GM12878 (cell line): ENCODE measurements at regions not wholly inside any gene's neighbourhood (a gene's known extent, or its start where the extent isn't known, plus 50 kb on each side); places are given as distances from the start of the nearest gene placed in this dataset.

Experiments
- ATAC-seq: fragments of 200-7000 bp; cut with Tn5 transposase; 3 replicates; pipeline ENCODE4 v1.9.1; 2020; ENCODE audit warnings: mild to moderate bottlenecking, moderate library complexity
- BruUV-seq: library from RNA; stranded (reverse); fragments of 400-500 nt; replicated peaks from 2 replicates; lab custom pipeline; 2021; lab: Mats Ljungman, UMichigan
- CTCF ChIA-PET: fragments of 300-600 bp; sonication (Branson Sonifier 250); formaldehyde crosslinking; extraction: SDS; loops from one replicate; lab custom pipeline; 2021; ENCODE audit warnings: inconsistent platforms; lab: Yijun Ruan, JAX
- POLR2A ChIA-PET: fragments of 350-600 bp; formaldehyde crosslinking; extraction: SDS; loops from one replicate; lab custom pipeline; 2021; ENCODE audit warnings: inconsistent platforms; lab: Charles Lee
- RAD21 ChIA-PET: fragments of 300-600 bp; sonication (Branson Sonifier 250); formaldehyde crosslinking; loops from one replicate; lab custom pipeline; 2023; ENCODE audit warnings: antibody characterized with exemption; ENCODE audit not compliant: unreplicated experiment; lab: Charles Lee
- SMC1A ChIA-PET: fragments of 300-600 bp; sonication (Branson Sonifier 250); formaldehyde crosslinking; loops from one replicate; lab custom pipeline; 2023; ENCODE audit not compliant: unreplicated experiment, uncharacterized antibody; lab: Charles Lee
- DNase-seq: peaks from one replicate; pipeline ENCODE4 v3.0.0-alpha.2; 2011; ENCODE audit warnings: low read depth, low spot score
- FAIRE-seq: peaks from 3 replicates; lab custom pipeline; 2011; peaks lifted over from hg19 to GRCh38; lab: Jason Lieb, UNC
- H2AFZ ChIP-seq: 2 replicates; pipeline ENCODE4 v1.6.0; 2011; ENCODE audit warnings: low read depth, low read length, control low read depth; ENCODE audit not compliant: control insufficient read depth
- H3K27ac ChIP-seq: 2 replicates; pipeline ENCODE4 v1.5.1; 2011; ENCODE audit warnings: control low read depth; ENCODE audit not compliant: control insufficient read depth, insufficient read depth
- H3K27me3 ChIP-seq, 2 experiments: replicated peaks in 1 of 2; 2 replicates each; pipeline versions ENCODE4 v1.6.0 to v1.6.1; 2011; ENCODE audit warnings: low read length in 1 of 2; ENCODE audit not compliant: control insufficient read depth in 2 of 2, insufficient read depth in 2 of 2
- H3K36me3 ChIP-seq, 2 experiments: 2 replicates each; pipeline ENCODE4 v1.5.1; 2011; ENCODE audit warnings: low read length in 1 of 2; ENCODE audit not compliant: control insufficient read depth in 2 of 2, insufficient read depth in 2 of 2
- H3K4me1 ChIP-seq: 2 replicates; pipeline ENCODE4 v1.6.1; 2011; ENCODE audit warnings: mild to moderate bottlenecking, low read length, moderate library complexity, mixed read lengths; ENCODE audit not compliant: control insufficient read depth, insufficient read depth
- H3K4me2 ChIP-seq: 2 replicates; pipeline ENCODE4 v1.6.0; 2011; ENCODE audit warnings: control low read depth; ENCODE audit not compliant: control insufficient read depth, insufficient read depth
- H3K4me3 ChIP-seq: fragments of 200-600 bp; sonication (generic); 2 replicates; pipeline ENCODE4 v1.5.1; 2016
- H3K79me2 ChIP-seq: 2 replicates; pipeline ENCODE4 v1.6.0; 2011; ENCODE audit warnings: low read length; ENCODE audit not compliant: control insufficient read depth, insufficient read depth
- H3K9ac ChIP-seq: 2 replicates; pipeline ENCODE4 v1.8.0; 2011; ENCODE audit warnings: low read length, control low read depth, mixed read lengths; ENCODE audit not compliant: control insufficient read depth, insufficient read depth
- H3K9me3 ChIP-seq: replicated peaks from 3 replicates; pipeline ENCODE4 v1.5.1; 2011; ENCODE audit warnings: mild to moderate bottlenecking, low read length; ENCODE audit not compliant: control insufficient read depth, insufficient read depth
- H4K20me1 ChIP-seq: 2 replicates; pipeline ENCODE4 v1.6.0; 2011; ENCODE audit not compliant: control insufficient read depth, insufficient read depth
- ATF7 ChIP-seq: fragments of 450-650 bp; IDR thresholded peaks from 2 replicates; pipeline ENCODE4 v1.6.1; 2016; ENCODE audit warnings: low read depth, mild to moderate bottlenecking
- BCLAF1 ChIP-seq: fragments of 450-650 bp; IDR thresholded peaks from 2 replicates; pipeline ENCODE4 v1.6.1; 2017; ENCODE audit warnings: antibody characterized with exemption, mild to moderate bottlenecking, moderate library complexity
- EED ChIP-seq: sonication (generic); IDR thresholded peaks from 2 replicates; pipeline ENCODE4 v1.6.1; 2016; ENCODE audit warnings: antibody characterized with exemption, low read depth
- EP300 ChIP-seq, 2 experiments: fragments of 150-350 bp in 1 of 2; IDR thresholded peaks; 2 replicates each; pipeline ENCODE4 v1.6.1; 2011 to 2012; ENCODE audit warnings: low read depth in 2 of 2, low read length in 2 of 2, borderline replicate concordance in 1 of 2, improper control_type of control experiment in 1 of 2, inconsistent platforms in 1 of 2; ENCODE audit not compliant: control insufficient read depth in 1 of 2
- HDAC2 ChIP-seq: fragments of 200-600 bp; sonication (generic); IDR thresholded peaks from 2 replicates; pipeline ENCODE4 v1.6.1; 2017
- HDGF ChIP-seq: fragments of 450-650 bp; IDR thresholded peaks from 2 replicates; pipeline ENCODE4 v1.6.1; 2016; ENCODE audit warnings: antibody characterized with exemption
- MTA3 ChIP-seq: IDR thresholded peaks from 2 replicates; pipeline ENCODE4 v1.6.1; 2012; ENCODE audit warnings: low read length, inconsistent platforms, borderline replicate concordance
- NFIC ChIP-seq: IDR thresholded peaks from 2 replicates; pipeline ENCODE4 v1.6.1; 2012; ENCODE audit warnings: low read depth, mild to moderate bottlenecking, inconsistent platforms, low read length, moderate library complexity
- NFYA ChIP-seq: IDR thresholded peaks from 2 replicates; pipeline ENCODE4 v1.6.1; 2011; ENCODE audit warnings: low read depth, mild to moderate bottlenecking, low read length, improper control_type of control experiment, borderline replicate concordance
- NR2F1 ChIP-seq: fragments of 450-650 bp; conservative IDR thresholded peaks from 2 replicates; pipeline ENCODE4 v1.6.1; 2017; ENCODE audit warnings: mild to moderate bottlenecking
- RCOR1 ChIP-seq: conservative IDR thresholded peaks from 2 replicates; pipeline ENCODE4 v1.6.1; 2012; ENCODE audit warnings: low read depth, low read length, improper control_type of control experiment
- SREBF1 ChIP-seq: IDR thresholded peaks from 2 replicates; pipeline ENCODE4 v1.6.1; 2012; ENCODE audit warnings: mild to moderate bottlenecking, low read length
- ZZZ3 ChIP-seq: IDR thresholded peaks from 2 replicates; pipeline ENCODE4 v1.6.1; 2011; ENCODE audit warnings: low read depth; ENCODE audit not compliant: control insufficient read depth, insufficient read length
- WGBS: methylation state at CpG from one replicate; pipeline ENCODE4 v1.1.6; 2016; ENCODE audit warnings: low lambda C conversion rate; ENCODE audit not compliant: insufficient replicate concordance, insufficient coverage; ENCODE audit errors: missing lambda C conversion rate; 5-methylcytosine and 5-hydroxymethylcytosine counted together
- in situ Hi-C: fragments of 300-500 bp; cut with MboI; formaldehyde crosslinking; loops from 9 replicates; pipeline ENCODE4 v1.14.3; 2018; ENCODE audit warnings: mixed read lengths
- intact Hi-C: fragments of 100-400 bp; cut with micrococcal nuclease; formaldehyde crosslinking; loops from one replicate; pipeline ENCODE4 v1.14.2; 2022; ENCODE audit not compliant: unreplicated experiment
- TF ChIP-seq, protein P1 (sequence below): fragments of 450-650 bp; IDR thresholded peaks from 2 replicates; pipeline ENCODE4 v1.6.1; 2017; ENCODE audit warnings: mild to moderate bottlenecking, moderate library complexity
- TF ChIP-seq, protein P2 (sequence below): IDR thresholded peaks from 2 replicates; pipeline ENCODE4 v1.6.1; 2012; ENCODE audit warnings: low read depth, low read length, improper control_type of control experiment

DNA sequence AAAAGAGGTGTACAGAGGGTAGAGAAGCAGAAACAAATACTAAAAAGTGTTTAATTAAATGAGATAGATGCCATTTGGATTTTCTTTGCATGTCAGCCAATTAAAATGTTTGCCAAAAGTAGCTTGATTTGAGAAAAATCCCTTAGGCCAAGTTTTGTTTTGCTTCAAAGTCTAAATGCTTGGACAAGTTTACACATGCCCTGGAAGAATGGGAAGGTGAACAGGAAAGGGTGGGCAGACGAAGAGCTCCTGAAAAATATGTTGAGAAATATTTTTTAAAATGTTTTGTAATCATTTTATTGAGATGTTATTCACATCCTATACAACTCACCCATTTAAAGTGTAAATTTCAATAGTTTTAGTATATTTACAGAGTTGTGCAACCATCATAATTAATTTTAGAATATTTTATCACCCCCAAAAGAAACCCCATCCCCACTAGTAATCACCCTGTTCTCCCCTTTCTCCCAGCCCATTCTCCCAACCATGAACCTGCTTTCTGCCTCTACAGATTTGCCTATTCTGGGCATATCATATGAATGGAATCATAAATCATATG lies 98.5 kb upstream of the ANK3 start:
- CTCF ChIA-PET: no interaction called here
- 0% methylated on average over 1 of the region's 1 CpG for WGBS
- POLR2A ChIA-PET: no interaction called here
- TF ChIP-seq EP300 (IDR thresholded peaks at IDR 0.05; ENCODE audit: borderline replicate concordance in 1 of 2, control insufficient read depth in 1 of 2, low read depth in 2 of 2, low read length in 2 of 2) (no peak), EED (no peak), NR2F1 (no peak), BCLAF1 (no peak), HDAC2 (no peak), HDGF (no peak), NFIC (no peak), MTA3 (no peak), ATF7 (no peak), RCOR1 (no peak), NFYA (no peak), SREBF1 (no peak), ZZZ3 (no peak)
- TF ChIP-seq, protein P1, sequence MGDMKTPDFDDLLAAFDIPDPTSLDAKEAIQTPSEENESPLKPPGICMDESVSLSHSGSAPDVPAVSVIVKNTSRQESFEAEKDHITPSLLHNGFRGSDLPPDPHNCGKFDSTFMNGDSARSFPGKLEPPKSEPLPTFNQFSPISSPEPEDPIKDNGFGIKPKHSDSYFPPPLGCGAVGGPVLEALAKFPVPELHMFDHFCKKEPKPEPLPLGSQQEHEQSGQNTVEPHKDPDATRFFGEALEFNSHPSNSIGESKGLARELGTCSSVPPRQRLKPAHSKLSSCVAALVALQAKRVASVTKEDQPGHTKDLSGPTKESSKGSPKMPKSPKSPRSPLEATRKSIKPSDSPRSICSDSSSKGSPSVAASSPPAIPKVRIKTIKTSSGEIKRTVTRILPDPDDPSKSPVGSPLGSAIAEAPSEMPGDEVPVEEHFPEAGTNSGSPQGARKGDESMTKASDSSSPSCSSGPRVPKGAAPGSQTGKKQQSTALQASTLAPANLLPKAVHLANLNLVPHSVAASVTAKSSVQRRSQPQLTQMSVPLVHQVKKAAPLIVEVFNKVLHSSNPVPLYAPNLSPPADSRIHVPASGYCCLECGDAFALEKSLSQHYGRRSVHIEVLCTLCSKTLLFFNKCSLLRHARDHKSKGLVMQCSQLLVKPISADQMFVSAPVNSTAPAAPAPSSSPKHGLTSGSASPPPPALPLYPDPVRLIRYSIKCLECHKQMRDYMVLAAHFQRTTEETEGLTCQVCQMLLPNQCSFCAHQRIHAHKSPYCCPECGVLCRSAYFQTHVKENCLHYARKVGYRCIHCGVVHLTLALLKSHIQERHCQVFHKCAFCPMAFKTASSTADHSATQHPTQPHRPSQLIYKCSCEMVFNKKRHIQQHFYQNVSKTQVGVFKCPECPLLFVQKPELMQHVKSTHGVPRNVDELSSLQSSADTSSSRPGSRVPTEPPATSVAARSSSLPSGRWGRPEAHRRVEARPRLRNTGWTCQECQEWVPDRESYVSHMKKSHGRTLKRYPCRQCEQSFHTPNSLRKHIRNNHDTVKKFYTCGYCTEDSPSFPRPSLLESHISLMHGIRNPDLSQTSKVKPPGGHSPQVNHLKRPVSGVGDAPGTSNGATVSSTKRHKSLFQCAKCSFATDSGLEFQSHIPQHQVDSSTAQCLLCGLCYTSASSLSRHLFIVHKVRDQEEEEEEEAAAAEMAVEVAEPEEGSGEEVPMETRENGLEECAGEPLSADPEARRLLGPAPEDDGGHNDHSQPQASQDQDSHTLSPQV: no peak
- TF ChIP-seq, protein P2, sequence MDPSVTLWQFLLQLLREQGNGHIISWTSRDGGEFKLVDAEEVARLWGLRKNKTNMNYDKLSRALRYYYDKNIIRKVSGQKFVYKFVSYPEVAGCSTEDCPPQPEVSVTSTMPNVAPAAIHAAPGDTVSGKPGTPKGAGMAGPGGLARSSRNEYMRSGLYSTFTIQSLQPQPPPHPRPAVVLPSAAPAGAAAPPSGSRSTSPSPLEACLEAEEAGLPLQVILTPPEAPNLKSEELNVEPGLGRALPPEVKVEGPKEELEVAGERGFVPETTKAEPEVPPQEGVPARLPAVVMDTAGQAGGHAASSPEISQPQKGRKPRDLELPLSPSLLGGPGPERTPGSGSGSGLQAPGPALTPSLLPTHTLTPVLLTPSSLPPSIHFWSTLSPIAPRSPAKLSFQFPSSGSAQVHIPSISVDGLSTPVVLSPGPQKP: no peak

More for the DNA sequence above, 98.5 kb upstream of the ANK3 start:
- intact Hi-C loops (no loop called here), in situ Hi-C loops (no loop called here)
- ATAC-seq (no peak), FAIRE-seq (no peak), DNase-seq (no peak)
- no peaks in the 10 kb centered on the region for H3K4me1 ChIP-seq
- SMC1A ChIA-PET: no interaction called here
- no peaks in the 10 kb centered on the region for H3K36me3 ChIP-seq
- H3K4me3 ChIP-seq: no peak overlapping the region
- no peaks in the 10 kb centered on the region for H4K20me1 ChIP-seq
- H3K9ac ChIP-seq: no peak overlapping the region
- RAD21 ChIA-PET: no interaction called here
- no peaks in the 10 kb centered on the region for H3K9me3 ChIP-seq
- H2AFZ ChIP-seq: no peak overlapping the region
- H3K27ac ChIP-seq: no peak overlapping the region
- no TSS peak for BruUV-seq
- no peaks in the 10 kb centered on the region for H3K79me2 ChIP-seq
- H3K27me3 ChIP-seq: no peaks in the 10 kb centered on the region
- H3K4me2 ChIP-seq: no peak overlapping the region
